Bronchial epithelial cell (primary cell): ENCODE measurements at regions not wholly inside any gene's neighbourhood (a gene's known extent, or its start where the extent isn't known, plus 50 kb on each side); places are given as distances from the start of the nearest gene placed in this dataset.

ENCODE experiments used
- DNase-seq: peaks from one replicate; pipeline ENCODE4 v3.0.0-alpha.2; 2010; ENCODE audit warnings: low read depth
- FAIRE-seq: peaks from 2 replicates; lab custom pipeline; 2011; peaks lifted over from hg19 to GRCh38; lab: Jason Lieb, UNC
- H3K27me3 ChIP-seq: 2 replicates; pipeline ENCODE4 v1.5.1; 2011; ENCODE audit warnings: low read length; ENCODE audit not compliant: control insufficient read depth, insufficient read depth
- H3K36me3 ChIP-seq: 2 replicates; pipeline ENCODE4 v1.5.1; 2011; ENCODE audit warnings: low read length; ENCODE audit not compliant: control insufficient read depth, insufficient read depth
- H3K4me3 ChIP-seq: 2 replicates; pipeline ENCODE4 v1.5.1; 2011; ENCODE audit warnings: mild to moderate bottlenecking, low read depth, low read length, control low read depth
- CTCF ChIP-seq: IDR thresholded peaks from 2 replicates; pipeline ENCODE4 v1.5.1; 2011; ENCODE audit warnings: mild to moderate bottlenecking, moderate library complexity, low read length, control low read depth, inconsistent platforms; ENCODE audit not compliant: insufficient read depth, severe bottlenecking

GRCh38 chr21:20852866-20853265, 145.3 kb upstream of the NCAM2 start:
- no peak for FAIRE-seq
- no peak for DNase-seq
- no peak overlapping the region for H3K4me3 ChIP-seq
- no peaks in the 10 kb centered on the region for H3K36me3 ChIP-seq
- H3K27me3 ChIP-seq = no peaks in the 10 kb centered on the region
- TF ChIP-seq CTCF = no peak

GRCh38 chr21:20856926-20857325, 141.3 kb upstream of the NCAM2 start:
- no peak for DNase-seq
- H3K4me3 ChIP-seq = no peak overlapping the region
- no peak for TF ChIP-seq CTCF
- no peak for FAIRE-seq
- H3K27me3 ChIP-seq = no peaks in the 10 kb centered on the region
- no peaks in the 10 kb centered on the region for H3K36me3 ChIP-seq

GRCh38 chr21:20874202-20874601, 124.0 kb upstream of the NCAM2 start:
- no peak for FAIRE-seq
- TF ChIP-seq CTCF = no peak
- no peaks in the 10 kb centered on the region for H3K27me3 ChIP-seq
- no peaks in the 10 kb centered on the region for H3K36me3 ChIP-seq
- no peak overlapping the region for H3K4me3 ChIP-seq
- no peak for DNase-seq

- H3K4me3 ChIP-seq = no peak overlapping the region
- H3K36me3 ChIP-seq = no peaks in the 10 kb centered on the region
- no peak for TF ChIP-seq CTCF
- no peaks in the 10 kb centered on the region for H3K27me3 ChIP-seq
- FAIRE-seq = no peak
- no peak for DNase-seq
Observed at GRCh38 chr21:20875742-20876141, 122.5 kb upstream of the NCAM2 start.

- no peak for TF ChIP-seq CTCF
Observed at GRCh38 chr21:20877976-20878375, 120.2 kb upstream of the NCAM2 start.

GRCh38 chr21:20882462-20883407, 115.5 kb upstream of the NCAM2 start:
- H3K4me3 ChIP-seq = no peak overlapping the region
- FAIRE-seq (no peak), DNase-seq (peak; percentile 19)
- no peaks in the 10 kb centered on the region for H3K36me3 ChIP-seq
- TF ChIP-seq CTCF = peak; percentile 22
- H3K27me3 ChIP-seq = no peaks in the 10 kb centered on the region

More at GRCh38 chr21:20877976-20878375, 120.2 kb upstream of the NCAM2 start:
- FAIRE-seq (no peak), DNase-seq (no peak)
- H3K4me3 ChIP-seq = no peak overlapping the region
- H3K36me3 ChIP-seq = no peaks in the 10 kb centered on the region
- no peaks in the 10 kb centered on the region for H3K27me3 ChIP-seq
